ENCODE measurements at regions not wholly inside any gene's neighbourhood (a gene's known extent, or its start where the extent isn't known, plus 50 kb on each side); places are given as distances from the start of the nearest gene placed in this dataset.
"Not testable (repeated sequence)": the region's sequence is repeated elsewhere in the genome, so short reads cannot be mapped to it uniquely, and the experiment has no call there.

DNA sequence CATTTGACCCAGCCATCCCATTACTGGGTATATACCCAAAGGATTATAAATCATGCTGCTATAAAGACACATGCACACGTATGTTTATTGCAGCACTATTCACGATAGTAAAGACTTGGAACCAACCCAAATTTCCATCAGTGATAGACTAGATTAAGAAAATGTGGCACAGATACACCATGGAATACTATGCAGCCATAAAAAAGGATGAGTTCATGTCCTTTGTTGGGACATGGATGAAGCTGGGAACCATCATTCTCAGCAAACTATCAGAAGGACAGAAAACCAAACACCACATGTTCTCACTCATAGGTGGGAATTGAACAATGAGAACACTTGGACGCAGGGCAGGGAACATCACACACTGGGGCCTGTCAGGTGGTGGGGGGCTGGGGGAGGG, 153.4 kb upstream of the SPRY1 start:
- H3K27me3 Mint-ChIP-seq; H3K4me3 ChIP-seq (ENCODE audit: low read length); CTCF ChIA-PET; H3K9me3 ChIP-seq (ENCODE audit: control insufficient read depth in 2 of 3, low read length in 3 of 3); H3K27ac Mint-ChIP-seq; H3K4me1 Mint-ChIP-seq; POLR2A ChIA-PET; ATAC-seq; H3K27ac ChIP-seq (ENCODE audit: low read depth, low read length); H3K27me3 ChIP-seq (ENCODE audit: control insufficient read depth in 2 of 2, insufficient read depth in 2 of 2, low read length in 2 of 2); DNase-seq; intact Hi-C loops (cut with micrococcal nuclease); H3K4me1 ChIP-seq (ENCODE audit: control insufficient read depth in 2 of 2, insufficient read depth in 2 of 2, low read length in 2 of 2); H3K4me3 Mint-ChIP-seq; H3K36me3 ChIP-seq (ENCODE audit: control insufficient read depth in 2 of 3, insufficient read depth in 3 of 3, low read length in 3 of 3): not testable (repeated sequence)
- Mint-ChIP-seq H3K36me3 (peaks cover 0 to 26% (median 13%) of the 10 kb centered on the region in 5 donors), H3K9me3 (peaks cover 0 to 32% (median 15%) of the 10 kb centered on the region in 11 donors)

DNA sequence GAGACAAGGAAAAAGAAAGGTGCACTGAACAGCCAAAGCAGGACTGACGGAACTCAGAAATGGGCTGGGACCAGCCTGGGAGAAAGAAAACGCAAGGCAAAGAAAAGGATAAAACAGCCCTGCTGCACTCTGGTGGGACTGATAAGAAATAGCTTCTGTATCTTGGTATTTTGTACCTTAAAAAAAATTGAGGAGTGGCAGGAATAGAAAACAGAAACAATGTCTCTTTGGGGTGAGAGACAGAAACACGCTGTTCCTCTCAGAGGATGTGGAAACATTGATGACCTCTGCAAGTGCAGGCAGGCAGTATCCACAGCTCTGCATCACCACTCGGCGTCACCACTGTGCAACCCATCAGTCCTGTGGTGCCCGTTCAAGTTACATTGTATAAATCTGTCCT, 152.5 kb upstream of the SPRY1 start:
- peaks cover 0 to 24% (median 10%) of the 10 kb centered on the region in 5 donors for H3K36me3 Mint-ChIP-seq
- H3K4me1 Mint-ChIP-seq, result peaks cover 0 to 3% (median 0%) of the 10 kb centered on the region in 7 donors
- no peaks in the 10 kb centered on the region for H3K36me3 ChIP-seq (ENCODE audit: control insufficient read depth in 2 of 3, insufficient read depth in 3 of 3, low read length in 3 of 3)
- H3K4me3 ChIP-seq (ENCODE audit: low read length), result no peak overlapping the region
- ChIA-PET POLR2A (no interaction called here), CTCF (no interaction called here)
- H3K4me3 Mint-ChIP-seq, result no peak overlapping the region
- H3K27ac ChIP-seq (ENCODE audit: low read depth, low read length), result no peak overlapping the region
- no peaks in the 10 kb centered on the region for H3K9me3 ChIP-seq (ENCODE audit: control insufficient read depth in 2 of 3, low read length in 3 of 3)
- peak; percentile 73 for ATAC-seq
- H3K27ac Mint-ChIP-seq, result no peak overlapping the region
- H3K9me3 Mint-ChIP-seq, result peaks cover 0 to 27% (median 15%) of the 10 kb centered on the region in 11 donors
- intact Hi-C loops (cut with micrococcal nuclease), result no loop called here
- H3K4me1 ChIP-seq (ENCODE audit: control insufficient read depth in 2 of 2, insufficient read depth in 2 of 2, low read length in 2 of 2), result no peaks in the 10 kb centered on the region
- no peaks in the 10 kb centered on the region for H3K27me3 ChIP-seq (ENCODE audit: control insufficient read depth in 2 of 2, insufficient read depth in 2 of 2, low read length in 2 of 2)
- H3K27me3 Mint-ChIP-seq, result no peaks in the 10 kb centered on the region
- no peak for DNase-seq

DNA sequence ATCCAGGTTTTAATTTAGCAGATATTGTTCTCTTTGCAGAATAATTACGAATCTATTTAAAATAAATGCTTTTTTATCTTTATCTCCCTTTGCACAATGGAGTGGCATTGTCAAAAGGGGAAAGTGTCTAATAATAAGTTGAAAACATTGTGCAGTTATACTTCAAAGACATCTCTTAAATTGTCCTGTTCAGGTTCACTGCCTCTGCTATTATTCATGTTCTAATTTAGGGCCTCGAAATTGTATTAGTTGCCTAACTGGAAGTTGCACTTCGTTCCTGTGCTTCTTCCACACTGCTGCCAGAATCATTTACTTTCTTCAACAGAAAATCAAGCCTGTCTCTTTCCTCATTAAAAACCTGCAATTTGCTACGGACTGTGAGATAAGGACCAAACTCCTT, 150.5 kb upstream of the SPRY1 start:
- CTCF ChIA-PET, result no interaction called here

DNA sequence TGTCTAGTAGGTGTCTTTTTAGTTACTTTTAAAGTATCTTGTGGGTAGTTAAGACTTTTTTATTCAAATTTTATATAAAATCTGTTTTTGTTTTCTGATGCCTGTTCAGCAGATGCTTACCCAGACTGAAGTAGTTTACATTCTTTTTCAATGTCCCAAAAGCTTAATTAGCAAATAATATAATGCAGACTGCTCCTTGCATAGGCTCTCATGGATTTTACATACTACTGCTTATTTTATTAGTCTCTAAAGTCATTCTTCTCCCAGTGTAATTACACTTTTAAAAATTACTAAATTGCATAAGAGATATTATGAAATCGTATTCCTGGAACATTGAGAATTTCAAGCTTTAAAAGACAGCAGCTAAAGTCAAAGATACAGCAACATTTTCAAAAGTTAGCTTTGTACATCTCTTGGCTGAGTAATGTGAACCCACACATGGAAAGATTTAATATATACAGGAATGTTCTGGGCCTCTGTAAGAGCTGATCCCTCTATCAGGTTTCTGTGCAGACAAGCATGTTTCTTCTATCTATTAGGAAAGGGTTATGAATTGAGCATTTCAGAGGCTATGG, 148.4 kb upstream of the SPRY1 start:
- Histone ChIP-seq H3K27me3 (ENCODE audit: control insufficient read depth in 2 of 2, insufficient read depth in 2 of 2, low read length in 2 of 2) (no peaks in the 10 kb centered on the region), H3K4me1 (ENCODE audit: control insufficient read depth in 2 of 2, insufficient read depth in 2 of 2, low read length in 2 of 2) (no peaks in the 10 kb centered on the region), H3K36me3 (ENCODE audit: control insufficient read depth in 2 of 3, insufficient read depth in 3 of 3, low read length in 3 of 3) (no peaks in the 10 kb centered on the region), H3K27ac (ENCODE audit: low read depth, low read length) (no peak overlapping the region), H3K4me3 (ENCODE audit: low read length) (no peak overlapping the region), H3K9me3 (ENCODE audit: control insufficient read depth in 2 of 3, low read length in 3 of 3) (no peaks in the 10 kb centered on the region)
- H3K27ac Mint-ChIP-seq, result no peak overlapping the region
- POLR2A ChIA-PET, result no interaction called here
- no peaks in the 10 kb centered on the region for H3K27me3 Mint-ChIP-seq
- DNase-seq, result no peak
- intact Hi-C loops (cut with micrococcal nuclease), result no loop called here
- H3K4me3 Mint-ChIP-seq, result no peak overlapping the region
- H3K4me1 Mint-ChIP-seq, result peaks cover 0 to 3% (median 0%) of the 10 kb centered on the region in 7 donors
- ATAC-seq, result no peak
- peaks cover 0 to 16% (median 0%) of the 10 kb centered on the region in 5 donors for H3K36me3 Mint-ChIP-seq
- no peaks in the 10 kb centered on the region for H3K9me3 Mint-ChIP-seq
- CTCF ChIA-PET, result no interaction called here

More for the DNA sequence above, 150.5 kb upstream of the SPRY1 start:
- Histone ChIP-seq H3K4me1 (ENCODE audit: control insufficient read depth in 2 of 2, insufficient read depth in 2 of 2, low read length in 2 of 2) (no peaks in the 10 kb centered on the region), H3K4me3 (ENCODE audit: low read length) (no peak overlapping the region), H3K36me3 (ENCODE audit: control insufficient read depth in 2 of 3, insufficient read depth in 3 of 3, low read length in 3 of 3) (no peaks in the 10 kb centered on the region), H3K9me3 (ENCODE audit: control insufficient read depth in 2 of 3, low read length in 3 of 3) (no peaks in the 10 kb centered on the region), H3K27me3 (ENCODE audit: control insufficient read depth in 2 of 2, insufficient read depth in 2 of 2, low read length in 2 of 2) (no peaks in the 10 kb centered on the region), H3K27ac (ENCODE audit: low read depth, low read length) (no peak overlapping the region)
- Mint-ChIP-seq H3K4me1 (peaks cover 0 to 3% (median 0%) of the 10 kb centered on the region in 7 donors), H3K27ac (no peak overlapping the region), H3K4me3 (no peak overlapping the region), H3K9me3 (peaks cover 0 to 15% (median 7%) of the 10 kb centered on the region in 11 donors), H3K27me3 (no peaks in the 10 kb centered on the region), H3K36me3 (peaks cover 0 to 24% (median 4%) of the 10 kb centered on the region in 5 donors)
- POLR2A ChIA-PET, result no interaction called here
- ATAC-seq (no peak), DNase-seq (no peak)
- intact Hi-C loops (cut with micrococcal nuclease), result no loop called here

DNA sequence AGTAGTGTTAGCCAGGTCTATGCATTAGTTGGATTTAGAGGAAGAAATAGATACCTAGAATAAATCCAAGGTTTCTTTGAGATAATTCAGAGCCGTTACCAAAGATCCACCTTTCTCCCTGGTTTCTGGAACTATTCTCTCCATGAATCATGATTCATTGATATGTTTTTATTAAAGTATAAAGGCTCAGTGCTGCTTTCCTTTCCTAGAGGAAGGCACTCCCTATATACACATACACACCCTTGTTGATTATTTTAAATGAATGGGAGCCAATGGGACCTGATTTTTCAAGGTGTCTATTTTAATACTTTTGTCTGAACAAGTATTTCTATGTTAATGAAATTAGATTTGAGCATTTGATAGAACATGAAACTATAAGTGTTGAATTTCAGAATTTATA, 146.8 kb upstream of the SPRY1 start:
- peaks cover 0 to 19% (median 0%) of the 10 kb centered on the region in 5 donors for H3K36me3 Mint-ChIP-seq
- DNase-seq, result no peak
- no peaks in the 10 kb centered on the region for H3K27me3 Mint-ChIP-seq
- no peak overlapping the region for H3K27ac Mint-ChIP-seq
- intact Hi-C loops (cut with micrococcal nuclease), result no loop called here
- Histone ChIP-seq H3K36me3 (ENCODE audit: control insufficient read depth in 2 of 3, insufficient read depth in 3 of 3, low read length in 3 of 3) (no peaks in the 10 kb centered on the region), H3K4me3 (ENCODE audit: low read length) (no peak overlapping the region), H3K4me1 (ENCODE audit: control insufficient read depth in 2 of 2, insufficient read depth in 2 of 2, low read length in 2 of 2) (no peaks in the 10 kb centered on the region), H3K27ac (ENCODE audit: low read depth, low read length) (no peak overlapping the region), H3K27me3 (ENCODE audit: control insufficient read depth in 2 of 2, insufficient read depth in 2 of 2, low read length in 2 of 2) (no peaks in the 10 kb centered on the region), H3K9me3 (ENCODE audit: control insufficient read depth in 2 of 3, low read length in 3 of 3) (no peaks in the 10 kb centered on the region)
- ChIA-PET POLR2A (no interaction called here), CTCF (no interaction called here)
- no peak for ATAC-seq
- no peak overlapping the region for H3K4me3 Mint-ChIP-seq
- no peaks in the 10 kb centered on the region for H3K9me3 Mint-ChIP-seq
- H3K4me1 Mint-ChIP-seq, result no peaks in the 10 kb centered on the region

DNA sequence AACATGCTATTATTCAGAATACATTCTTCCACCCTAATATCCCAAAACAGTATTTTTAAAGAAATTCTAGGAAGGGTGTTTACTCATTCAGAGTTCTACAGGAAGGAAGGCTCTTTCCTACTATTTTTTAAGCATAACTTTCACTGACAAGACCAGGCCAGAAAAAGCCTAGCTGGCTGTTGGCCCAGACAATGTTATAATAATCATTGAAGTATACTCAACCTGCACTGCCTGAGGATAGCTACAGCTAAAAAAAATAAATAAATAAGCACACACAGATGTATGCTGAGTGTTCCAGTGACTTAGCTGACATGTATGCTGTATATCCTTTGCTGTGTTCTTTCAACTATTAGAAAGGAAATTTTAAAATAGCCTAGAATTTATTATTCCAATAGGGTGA, 145.8 kb upstream of the SPRY1 start:
- Mint-ChIP-seq H3K27ac (no peak overlapping the region), H3K27me3 (no peaks in the 10 kb centered on the region), H3K4me3 (no peak overlapping the region), H3K36me3 (peaks cover 0 to 22% (median 2%) of the 10 kb centered on the region in 5 donors), H3K9me3 (no peaks in the 10 kb centered on the region), H3K4me1 (no peaks in the 10 kb centered on the region)
- intact Hi-C loops (cut with micrococcal nuclease), result no loop called here
- ChIA-PET POLR2A (no interaction called here), CTCF (no interaction called here)
- Histone ChIP-seq H3K27me3 (ENCODE audit: control insufficient read depth in 2 of 2, insufficient read depth in 2 of 2, low read length in 2 of 2) (no peaks in the 10 kb centered on the region), H3K9me3 (ENCODE audit: control insufficient read depth in 2 of 3, low read length in 3 of 3) (no peaks in the 10 kb centered on the region), H3K36me3 (ENCODE audit: control insufficient read depth in 2 of 3, insufficient read depth in 3 of 3, low read length in 3 of 3) (no peaks in the 10 kb centered on the region), H3K4me3 (ENCODE audit: low read length) (no peak overlapping the region), H3K27ac (ENCODE audit: low read depth, low read length) (no peak overlapping the region), H3K4me1 (ENCODE audit: control insufficient read depth in 2 of 2, insufficient read depth in 2 of 2, low read length in 2 of 2) (no peaks in the 10 kb centered on the region)
- no peak for DNase-seq
- ATAC-seq, result no peak

DNA sequence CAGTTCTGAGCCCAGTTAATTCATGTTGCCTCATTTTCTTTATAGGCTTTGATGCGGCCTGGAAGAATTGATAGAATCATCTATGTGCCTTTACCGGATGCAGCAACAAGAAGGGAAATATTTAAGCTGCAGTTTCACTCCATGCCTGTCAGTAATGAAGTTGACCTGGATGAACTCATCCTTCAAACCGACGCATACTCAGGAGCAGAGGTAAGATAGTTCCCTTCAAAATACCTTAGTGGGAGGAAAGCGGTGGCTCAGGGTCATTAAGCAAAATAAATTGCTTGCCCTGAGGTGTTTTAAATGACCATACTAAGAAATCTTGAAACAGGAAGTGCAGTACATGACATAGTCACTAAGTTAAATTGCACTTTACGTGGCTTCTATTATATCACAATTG, 140.6 kb upstream of the SPRY1 start:
- no peaks in the 10 kb centered on the region for H3K9me3 ChIP-seq (ENCODE audit: control insufficient read depth in 2 of 3, low read length in 3 of 3)
- intact Hi-C loops (cut with micrococcal nuclease), result no loop called here
- no peaks in the 10 kb centered on the region for H3K27me3 ChIP-seq (ENCODE audit: control insufficient read depth in 2 of 2, insufficient read depth in 2 of 2, low read length in 2 of 2)
- H3K36me3 Mint-ChIP-seq, result peaks cover 5 to 48% (median 26%) of the 10 kb centered on the region in 5 donors
- H3K27ac ChIP-seq (ENCODE audit: low read depth, low read length), result no peak overlapping the region
- no peak overlapping the region for H3K4me3 Mint-ChIP-seq
- H3K4me1 ChIP-seq (ENCODE audit: control insufficient read depth in 2 of 2, insufficient read depth in 2 of 2, low read length in 2 of 2), result no peaks in the 10 kb centered on the region
- ChIA-PET CTCF (no interaction called here), POLR2A (no interaction called here)
- no peak overlapping the region for H3K4me3 ChIP-seq (ENCODE audit: low read length)
- no peak overlapping the region for H3K27ac Mint-ChIP-seq
- DNase-seq, result no peak
- ATAC-seq, result no peak
- peaks cover 0 to 3% (median 0%) of the 10 kb centered on the region in 3 experiments for H3K36me3 ChIP-seq (ENCODE audit: control insufficient read depth in 2 of 3, insufficient read depth in 3 of 3, low read length in 3 of 3)
- peaks cover 0 to 14% (median 0%) of the 10 kb centered on the region in 7 donors for H3K4me1 Mint-ChIP-seq
- H3K9me3 Mint-ChIP-seq, result no peaks in the 10 kb centered on the region
- no peaks in the 10 kb centered on the region for H3K27me3 Mint-ChIP-seq

Data from naive thymus-derived CD4-positive, alpha-beta T cell (primary cell).